Transverse colon (tissue), 4 donors: ENCODE measurements at regions not wholly inside any gene's neighbourhood (a gene's known extent, or its start where the extent isn't known, plus 50 kb on each side); places are given as distances from the start of the nearest gene placed in this dataset.

Experiments used
- DNase-seq: peaks from one replicate; pipeline ENCODE4 v3.0.0-alpha.2; 2019
- H3K27ac ChIP-seq, 4 donors: fragments of 200-600 bp; sonication (generic); 2 replicates each; pipeline ENCODE4 v1.5.1; 2016 to 2018; ENCODE audit warnings: inconsistent platforms in 4 of 4
- H3K27me3 ChIP-seq: fragments of 200-600 bp; sonication (generic); 2 replicates; pipeline ENCODE4 v1.5.1; 2017; ENCODE audit warnings: inconsistent platforms
- H3K36me3 ChIP-seq, 4 donors: fragments of 200-600 bp; sonication (generic); 2 replicates each; pipeline ENCODE4 v1.5.1; 2017 to 2019; ENCODE audit warnings: inconsistent platforms in 4 of 4
- H3K4me1 ChIP-seq, 4 donors: fragments of 200-600 bp; sonication (generic); 2 replicates each; pipeline ENCODE4 v1.5.1; 2017 to 2020; ENCODE audit warnings: inconsistent platforms in 4 of 4
- H3K4me3 ChIP-seq, 4 donors: fragments of 200-600 bp; sonication (generic); 1 replicate in 1 of 4; 2 replicates in 3 of 4; pipeline versions ENCODE4 v1.5.1 to v1.6.1; 2017 to 2019; ENCODE audit warnings: inconsistent platforms in 4 of 4
- H3K9me3 ChIP-seq, 2 donors: fragments of 200-600 bp; sonication (generic); 2 replicates each; pipeline ENCODE4 v1.5.1; 2017 to 2019; ENCODE audit warnings: inconsistent platforms in 2 of 2
- CTCF ChIP-seq, 5 experiments: fragments of 200-600 bp in 3 of 5; fragments of 450-650 bp in 2 of 5; sonication (generic) in 3 of 5; IDR thresholded peaks; 1 replicate in 2 of 5; 2 replicates in 3 of 5; pipeline ENCODE4 v1.5.1; 2016 to 2017; ENCODE audit warnings: antibody characterized with exemption in 5 of 5, inconsistent platforms in 3 of 5, mild to moderate bottlenecking in 2 of 5, moderate library complexity in 1 of 5
- EP300 ChIP-seq: sonication (generic); formaldehyde crosslinking; IDR thresholded peaks from one replicate; pipeline ENCODE4 v1.6.1; 2017; ENCODE audit warnings: antibody characterized with exemption, low read depth
- POLR2A ChIP-seq: fragments of 450-650 bp; IDR thresholded peaks from one replicate; pipeline ENCODE4 v1.6.1; 2016; ENCODE audit warnings: antibody characterized with exemption, mild to moderate bottlenecking, moderate library complexity
- POLR2AphosphoS5 ChIP-seq, 3 donors: sonication (generic); formaldehyde crosslinking; IDR thresholded peaks; one replicate each; pipeline ENCODE4 v1.6.1; 2016; ENCODE audit warnings: antibody characterized with exemption in 3 of 3
- WGBS, 2 donors: methylation state at CpG; one replicate each; pipeline ENCODE4 v1.1.5; 2018; ENCODE audit warnings: low coverage in 1 of 2; 5-methylcytosine and 5-hydroxymethylcytosine counted together
- in situ Hi-C, 4 donors: fragments of 200-750 bp; cut with MboI; loops; one replicate each; pipeline versions ENCODE4 v1.15.0 to v1.15.1; 2017; ENCODE audit warnings: low sequenced_read_pairs in 3 of 4, low pct_ligation_motif_present in 1 of 4, low pct_unique_long_range_greater_than_20kb in 1 of 4
- intact Hi-C: fragments of 100-400 bp; cut with DNase I; formaldehyde crosslinking; loops from one replicate; pipeline ENCODE4 v1.15.1; 2023; ENCODE audit warnings: low total_unique reads

DNA sequence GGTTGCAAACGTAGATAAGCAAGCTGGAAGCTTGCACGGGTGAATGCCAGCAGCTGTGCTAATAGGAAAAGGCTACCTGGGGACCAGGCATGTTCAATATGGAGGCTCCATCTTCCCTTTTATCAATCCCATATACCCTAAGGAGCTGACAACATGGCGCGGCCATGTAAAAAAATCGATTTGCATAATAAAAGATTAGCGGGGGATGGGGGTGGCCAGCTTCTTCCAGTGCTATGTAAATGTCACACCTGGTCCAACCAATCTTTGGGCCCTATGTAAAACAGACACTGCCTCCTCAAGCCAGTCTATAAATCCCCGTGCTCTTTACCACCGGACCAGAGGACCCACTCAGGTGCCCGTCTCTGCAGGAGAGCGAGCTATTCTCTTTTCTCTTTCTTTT is 128.2 kb downstream of the GPAT3 start:
- Histone ChIP-seq H3K27ac (no peak overlapping the region), H3K27me3 (no peaks in the 10 kb centered on the region), H3K36me3 (no peaks in the 10 kb centered on the region), H3K4me3 (no peak overlapping the region), H3K9me3 (no peaks in the 10 kb centered on the region), H3K4me1 (no peaks in the 10 kb centered on the region)
- no peak for DNase-seq
- no peak for TF ChIP-seq POLR2A
- TF ChIP-seq EP300: no peak
- no peak for TF ChIP-seq POLR2AphosphoS5 (IDR thresholded peaks at IDR 0.05)
- no peak for TF ChIP-seq CTCF (IDR thresholded peaks at IDR 0.05)
- 83 to 88% methylated on average over 4 to 10 of the region's 10 CpGs for WGBS, 2 donors
- in situ Hi-C loops (loop anchor here in 2 of 4 donors (25.0 kb wide), 1 partner anchor 848 kb away; no protein-coding TSS in a partner anchor), intact Hi-C loops (no loop called here)

DNA sequence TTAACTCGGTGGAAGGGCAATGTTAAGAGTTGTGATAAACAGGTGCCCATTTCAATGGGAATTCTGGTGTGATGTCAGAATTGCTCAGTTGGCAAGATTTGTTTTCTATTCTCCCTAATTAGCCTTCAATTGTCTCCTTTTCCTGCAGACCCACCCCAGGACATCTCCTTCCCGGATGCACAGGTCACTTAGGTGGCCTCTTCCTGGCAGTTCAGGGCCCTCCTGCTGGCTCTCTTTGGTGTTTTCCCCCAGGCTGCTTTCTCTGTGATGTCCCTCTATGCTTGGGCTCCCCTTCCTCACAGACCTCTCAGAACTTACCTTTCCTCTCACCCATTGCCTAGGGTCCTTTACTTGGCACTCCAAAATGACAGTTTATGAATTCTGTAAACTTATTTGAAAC is 126.3 kb downstream of the GPAT3 start:
- in situ Hi-C loops (loop anchor here in 2 of 4 donors (25.0 kb wide), 1 partner anchor 850 kb away; no protein-coding TSS in a partner anchor), intact Hi-C loops (no loop called here)
- no peak overlapping the region for H3K27ac ChIP-seq
- H3K36me3 ChIP-seq: no peaks in the 10 kb centered on the region
- H3K4me3 ChIP-seq: no peak overlapping the region
- TF ChIP-seq POLR2AphosphoS5 (IDR thresholded peaks at IDR 0.05) (no peak), CTCF (IDR thresholded peaks at IDR 0.05) (no peak), POLR2A (no peak), EP300 (no peak)
- no peak for DNase-seq
- H3K9me3 ChIP-seq: no peaks in the 10 kb centered on the region
- WGBS, 2 donors: 22 to 72% methylated on average over 1 to 2 of the region's 2 CpGs
- H3K27me3 ChIP-seq: no peaks in the 10 kb centered on the region
- no peaks in the 10 kb centered on the region for H3K4me1 ChIP-seq

- WGBS, 2 donors: 62 to 83% methylated on average over 2 of the region's 2 CpGs
- TF ChIP-seq EP300: no peak
- H3K36me3 ChIP-seq: no peaks in the 10 kb centered on the region
- H3K4me1 ChIP-seq: no peaks in the 10 kb centered on the region
- in situ Hi-C loops: loop anchor here in 2 of 4 donors (25.0 kb wide), 1 partner anchor 851 kb away; no protein-coding TSS in a partner anchor
- no peaks in the 10 kb centered on the region for H3K27me3 ChIP-seq
- no peak overlapping the region for H3K27ac ChIP-seq
- no peak for DNase-seq
- H3K4me3 ChIP-seq: no peak overlapping the region
- intact Hi-C loops: no loop called here
- no peaks in the 10 kb centered on the region for H3K9me3 ChIP-seq
Measured at GRCh38 chr4:83661359-83661758, 125.5 kb downstream of the GPAT3 start.

- Histone ChIP-seq H3K4me3 (no peak overlapping the region), H3K4me1 (no peaks in the 10 kb centered on the region), H3K27ac (no peak overlapping the region), H3K9me3 (no peaks in the 10 kb centered on the region), H3K36me3 (no peaks in the 10 kb centered on the region), H3K27me3 (no peaks in the 10 kb centered on the region)
- in situ Hi-C loops: loop anchor here in 2 of 4 donors (25.0 kb wide), 1 partner anchor 852 kb away; no protein-coding TSS in a partner anchor
- no peak for TF ChIP-seq POLR2A
- no peak for TF ChIP-seq CTCF (IDR thresholded peaks at IDR 0.05)
- TF ChIP-seq POLR2AphosphoS5 (IDR thresholded peaks at IDR 0.05): no peak
- TF ChIP-seq EP300: no peak
- DNase-seq: no peak
- intact Hi-C loops: no loop called here
- WGBS, 2 donors: 42 to 44% methylated on average over 2 of the region's 2 CpGs
Measured at GRCh38 chr4:83660578-83660977, 124.7 kb downstream of the GPAT3 start.

GRCh38 chr4:83658806-83659205 is 122.9 kb downstream of the GPAT3 start:
- intact Hi-C loops: no loop called here
- H3K27me3 ChIP-seq: no peaks in the 10 kb centered on the region
- TF ChIP-seq CTCF (IDR thresholded peaks at IDR 0.05) (no peak), EP300 (no peak), POLR2A (no peak), POLR2AphosphoS5 (IDR thresholded peaks at IDR 0.05) (no peak)
- WGBS, 2 donors: 50 to 59% methylated on average over 7 of the region's 7 CpGs
- no peaks in the 10 kb centered on the region for H3K9me3 ChIP-seq
- H3K4me1 ChIP-seq: no peaks in the 10 kb centered on the region
- DNase-seq: no peak
- in situ Hi-C loops: loop anchor here in 3 of 4 donors (10.0 to 25.0 kb wide), 2 partner anchors 853 to 856 kb away; no protein-coding TSS in a partner anchor
- no peak overlapping the region for H3K27ac ChIP-seq
- no peaks in the 10 kb centered on the region for H3K36me3 ChIP-seq
- H3K4me3 ChIP-seq: no peak overlapping the region
